ENCODE measurements at regions not wholly inside any gene's neighbourhood (a gene's known extent, or its start where the extent isn't known, plus 50 kb on each side); places are given as distances from the start of the nearest gene placed in this dataset.

DNA sequence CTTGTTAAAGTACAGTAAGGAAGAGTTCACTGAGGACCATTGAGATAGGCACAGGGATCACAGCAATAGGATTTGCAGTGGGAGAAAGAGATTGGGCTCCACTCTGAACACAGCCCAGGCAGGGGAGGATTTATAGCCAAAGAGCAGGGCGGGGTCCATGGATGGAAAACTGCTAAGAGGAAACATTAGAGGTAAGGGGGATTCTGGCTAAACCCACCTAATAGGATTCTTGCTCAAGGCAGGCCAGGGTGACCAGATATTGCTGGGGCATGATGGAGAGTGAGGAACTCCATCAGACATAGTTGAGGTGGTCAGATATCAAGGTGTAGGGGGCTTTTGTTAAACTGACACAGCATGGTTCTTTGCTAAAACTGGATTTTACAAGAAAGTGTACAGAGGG, 372.8 kb downstream of the NPHP4 start:
- TF ChIP-seq, protein P1, sequence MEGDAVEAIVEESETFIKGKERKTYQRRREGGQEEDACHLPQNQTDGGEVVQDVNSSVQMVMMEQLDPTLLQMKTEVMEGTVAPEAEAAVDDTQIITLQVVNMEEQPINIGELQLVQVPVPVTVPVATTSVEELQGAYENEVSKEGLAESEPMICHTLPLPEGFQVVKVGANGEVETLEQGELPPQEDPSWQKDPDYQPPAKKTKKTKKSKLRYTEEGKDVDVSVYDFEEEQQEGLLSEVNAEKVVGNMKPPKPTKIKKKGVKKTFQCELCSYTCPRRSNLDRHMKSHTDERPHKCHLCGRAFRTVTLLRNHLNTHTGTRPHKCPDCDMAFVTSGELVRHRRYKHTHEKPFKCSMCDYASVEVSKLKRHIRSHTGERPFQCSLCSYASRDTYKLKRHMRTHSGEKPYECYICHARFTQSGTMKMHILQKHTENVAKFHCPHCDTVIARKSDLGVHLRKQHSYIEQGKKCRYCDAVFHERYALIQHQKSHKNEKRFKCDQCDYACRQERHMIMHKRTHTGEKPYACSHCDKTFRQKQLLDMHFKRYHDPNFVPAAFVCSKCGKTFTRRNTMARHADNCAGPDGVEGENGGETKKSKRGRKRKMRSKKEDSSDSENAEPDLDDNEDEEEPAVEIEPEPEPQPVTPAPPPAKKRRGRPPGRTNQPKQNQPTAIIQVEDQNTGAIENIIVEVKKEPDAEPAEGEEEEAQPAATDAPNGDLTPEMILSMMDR (IDR thresholded peaks at IDR 0.05): no peak
- TF ChIP-seq POLR2A (IDR thresholded peaks at IDR 0.05): no peak
